ENCODE measurements at regions not wholly inside any gene's neighbourhood (a gene's known extent, or its start where the extent isn't known, plus 50 kb on each side); places are given as distances from the start of the nearest gene placed in this dataset.

DNA sequence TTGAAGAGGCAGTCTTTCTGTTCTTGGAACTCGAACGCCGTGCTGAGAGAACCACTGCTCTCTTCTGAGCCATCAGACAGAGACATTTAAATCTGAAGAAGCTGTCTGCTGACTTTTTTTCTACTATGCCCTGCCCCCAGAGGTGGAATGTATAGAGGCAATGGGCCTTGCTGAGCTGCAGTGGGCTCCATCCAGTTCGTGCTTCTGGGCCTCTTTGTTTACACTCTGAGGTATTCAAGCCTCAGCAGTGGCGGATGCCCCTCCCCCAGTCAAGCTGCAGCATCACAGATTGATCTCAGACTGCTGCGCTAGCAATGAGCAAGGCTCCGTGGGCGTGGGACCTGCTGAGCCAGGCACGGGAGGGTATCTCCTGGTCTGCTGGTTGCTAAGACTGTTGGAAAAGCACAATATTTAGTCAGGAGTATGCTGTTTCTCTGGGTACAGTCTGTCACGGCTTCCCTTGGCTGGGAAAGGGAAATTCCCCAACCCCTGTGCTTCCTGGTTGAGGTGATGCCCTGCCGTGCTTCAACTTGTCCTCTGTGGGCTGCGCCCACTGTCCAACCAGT lies 526.8 kb downstream of the CD109 start:
- FAIRE-seq (no peak), DNase-seq (peak in 2 of 5 donors; percentile 13 to 16)
- Histone ChIP-seq H3K9ac (ENCODE audit: low read length in 3 of 3) (no peak overlapping the region), H3K27ac (ENCODE audit: low read depth in 2 of 2, low read length in 2 of 2) (no peak overlapping the region), H3K36me3 (ENCODE audit: control insufficient read depth in 2 of 3, insufficient read depth in 3 of 3, low read length in 3 of 3) (no peaks in the 10 kb centered on the region), H3K4me3 (ENCODE audit: low read length in 3 of 3) (no peak overlapping the region), H3K9me3 (ENCODE audit: control insufficient read depth in 2 of 3, insufficient read depth in 1 of 3, low read length in 3 of 3) (no peaks in the 10 kb centered on the region), H3K4me1 (ENCODE audit: control insufficient read depth in 2 of 3, insufficient read depth in 2 of 3, low read depth in 1 of 3, low read length in 3 of 3) (no peaks in the 10 kb centered on the region), H3K27me3 (ENCODE audit: control insufficient read depth, insufficient read depth, low read length) (no peaks in the 10 kb centered on the region)
- intact Hi-C loops (cut with DNase I): no loop called here
- TF ChIP-seq, protein P1, sequence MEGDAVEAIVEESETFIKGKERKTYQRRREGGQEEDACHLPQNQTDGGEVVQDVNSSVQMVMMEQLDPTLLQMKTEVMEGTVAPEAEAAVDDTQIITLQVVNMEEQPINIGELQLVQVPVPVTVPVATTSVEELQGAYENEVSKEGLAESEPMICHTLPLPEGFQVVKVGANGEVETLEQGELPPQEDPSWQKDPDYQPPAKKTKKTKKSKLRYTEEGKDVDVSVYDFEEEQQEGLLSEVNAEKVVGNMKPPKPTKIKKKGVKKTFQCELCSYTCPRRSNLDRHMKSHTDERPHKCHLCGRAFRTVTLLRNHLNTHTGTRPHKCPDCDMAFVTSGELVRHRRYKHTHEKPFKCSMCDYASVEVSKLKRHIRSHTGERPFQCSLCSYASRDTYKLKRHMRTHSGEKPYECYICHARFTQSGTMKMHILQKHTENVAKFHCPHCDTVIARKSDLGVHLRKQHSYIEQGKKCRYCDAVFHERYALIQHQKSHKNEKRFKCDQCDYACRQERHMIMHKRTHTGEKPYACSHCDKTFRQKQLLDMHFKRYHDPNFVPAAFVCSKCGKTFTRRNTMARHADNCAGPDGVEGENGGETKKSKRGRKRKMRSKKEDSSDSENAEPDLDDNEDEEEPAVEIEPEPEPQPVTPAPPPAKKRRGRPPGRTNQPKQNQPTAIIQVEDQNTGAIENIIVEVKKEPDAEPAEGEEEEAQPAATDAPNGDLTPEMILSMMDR (IDR thresholded peaks at IDR 0.05; ENCODE audit: borderline replicate concordance, extremely low read depth, insufficient read depth): no peak

DNA sequence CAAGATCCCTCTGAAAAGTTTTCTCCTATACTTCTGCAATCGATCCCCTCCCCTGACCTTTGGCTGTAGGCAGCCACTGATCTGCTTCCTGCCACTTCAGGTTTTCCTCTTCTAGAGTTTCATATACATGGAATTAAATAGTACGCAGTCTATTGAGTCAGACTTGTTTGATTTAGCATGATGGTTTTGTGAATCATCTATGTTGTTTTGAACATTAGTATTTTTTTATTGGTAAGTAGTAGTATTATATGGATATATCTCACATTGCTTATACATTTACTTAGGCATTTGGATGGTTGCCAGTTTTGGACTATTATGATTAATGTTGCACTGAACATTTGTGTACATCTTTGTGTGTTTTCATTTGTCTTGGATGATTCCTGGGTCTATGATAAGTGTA lies 518.0 kb downstream of the CD109 start:
- H3K36me3 ChIP-seq (ENCODE audit: control insufficient read depth in 2 of 3, insufficient read depth in 3 of 3, low read length in 3 of 3): no peaks in the 10 kb centered on the region
- no peak overlapping the region for H3K27ac ChIP-seq (ENCODE audit: low read depth in 2 of 2, low read length in 2 of 2)
- H3K27me3 ChIP-seq (ENCODE audit: control insufficient read depth, insufficient read depth, low read length): no peaks in the 10 kb centered on the region
- H3K9me3 ChIP-seq (ENCODE audit: control insufficient read depth in 2 of 3, insufficient read depth in 1 of 3, low read length in 3 of 3): no peaks in the 10 kb centered on the region
- H3K9ac ChIP-seq (ENCODE audit: low read length in 3 of 3): no peak overlapping the region
- no peak for DNase-seq
- intact Hi-C loops (cut with DNase I): no loop called here
- H3K4me3 ChIP-seq (ENCODE audit: low read length in 3 of 3): no peak overlapping the region
- no peaks in the 10 kb centered on the region for H3K4me1 ChIP-seq (ENCODE audit: control insufficient read depth in 2 of 3, insufficient read depth in 2 of 3, low read depth in 1 of 3, low read length in 3 of 3)
- TF ChIP-seq, protein P1 (IDR thresholded peaks at IDR 0.05; ENCODE audit: borderline replicate concordance, extremely low read depth, insufficient read depth): no peak
- no peak for FAIRE-seq

DNA sequence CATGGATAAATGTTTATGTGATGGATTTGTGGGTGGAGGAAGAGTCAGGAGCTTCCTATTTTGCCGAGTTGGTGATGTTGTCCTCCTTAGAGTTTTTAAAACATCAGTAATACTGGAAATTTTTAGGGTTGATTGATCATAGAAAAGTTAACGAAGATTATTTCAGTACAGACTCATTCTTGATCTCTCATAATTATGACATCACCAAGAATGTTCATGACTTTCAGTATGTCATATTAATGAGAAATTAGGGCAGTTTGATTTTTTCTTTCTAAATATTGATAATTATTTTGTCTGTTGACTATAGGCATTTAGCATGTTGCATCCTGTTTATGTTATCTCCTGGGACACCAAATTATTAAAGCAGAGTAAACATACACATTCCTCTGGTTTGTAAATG lies 512.2 kb downstream of the CD109 start:
- Histone ChIP-seq H3K4me1 (ENCODE audit: control insufficient read depth in 2 of 3, insufficient read depth in 2 of 3, low read depth in 1 of 3, low read length in 3 of 3) (no peaks in the 10 kb centered on the region), H3K27ac (ENCODE audit: low read depth in 2 of 2, low read length in 2 of 2) (no peak overlapping the region), H3K9me3 (ENCODE audit: control insufficient read depth in 2 of 3, insufficient read depth in 1 of 3, low read length in 3 of 3) (peaks cover 0 to 5% (median 0%) of the 10 kb centered on the region in 3 donors), H3K36me3 (ENCODE audit: control insufficient read depth in 2 of 3, insufficient read depth in 3 of 3, low read length in 3 of 3) (no peaks in the 10 kb centered on the region), H3K4me3 (ENCODE audit: low read length in 3 of 3) (no peak overlapping the region), H3K27me3 (ENCODE audit: control insufficient read depth, insufficient read depth, low read length) (no peaks in the 10 kb centered on the region), H3K9ac (ENCODE audit: low read length in 3 of 3) (no peak overlapping the region)
- DNase-seq (no peak), FAIRE-seq (no peak)
- intact Hi-C loops (cut with DNase I): no loop called here
- TF ChIP-seq, protein P1 (IDR thresholded peaks at IDR 0.05; ENCODE audit: borderline replicate concordance, extremely low read depth, insufficient read depth): no peak
